C4-2B (cell line): ENCODE measurements at regions not wholly inside any gene's neighbourhood (a gene's known extent, or its start where the extent isn't known, plus 50 kb on each side); places are given as distances from the start of the nearest gene placed in this dataset.

Experiments used
- ZFX ChIP-seq: fragments of 450-650 bp; IDR thresholded peaks from 2 replicates; pipeline ENCODE4 v1.6.1; 2017
- TF ChIP-seq, protein P1 (sequence below): fragments of 450-650 bp; conservative IDR thresholded peaks from 2 replicates; pipeline ENCODE4 v1.5.1; 2017; ENCODE audit warnings: mild to moderate bottlenecking

DNA sequence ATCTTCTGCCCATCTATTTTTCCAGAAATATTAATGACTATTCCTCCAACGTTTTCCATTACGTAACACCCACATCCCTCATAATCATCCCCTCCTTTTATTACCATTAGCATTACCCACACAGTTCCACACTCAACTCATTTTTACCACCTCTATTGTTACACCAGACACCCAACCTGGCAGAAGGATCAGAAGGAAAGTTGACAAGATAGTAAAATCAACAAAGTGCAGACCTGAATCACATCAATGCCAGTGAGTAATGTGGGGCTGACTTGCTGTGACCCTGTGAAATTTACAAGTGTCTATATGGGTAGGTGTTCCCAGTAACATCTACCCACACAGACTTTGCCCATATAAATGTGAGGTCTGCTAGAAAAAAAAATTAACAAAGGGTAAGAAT is 568.2 kb downstream of the MAFB start:
- TF ChIP-seq, protein P1, sequence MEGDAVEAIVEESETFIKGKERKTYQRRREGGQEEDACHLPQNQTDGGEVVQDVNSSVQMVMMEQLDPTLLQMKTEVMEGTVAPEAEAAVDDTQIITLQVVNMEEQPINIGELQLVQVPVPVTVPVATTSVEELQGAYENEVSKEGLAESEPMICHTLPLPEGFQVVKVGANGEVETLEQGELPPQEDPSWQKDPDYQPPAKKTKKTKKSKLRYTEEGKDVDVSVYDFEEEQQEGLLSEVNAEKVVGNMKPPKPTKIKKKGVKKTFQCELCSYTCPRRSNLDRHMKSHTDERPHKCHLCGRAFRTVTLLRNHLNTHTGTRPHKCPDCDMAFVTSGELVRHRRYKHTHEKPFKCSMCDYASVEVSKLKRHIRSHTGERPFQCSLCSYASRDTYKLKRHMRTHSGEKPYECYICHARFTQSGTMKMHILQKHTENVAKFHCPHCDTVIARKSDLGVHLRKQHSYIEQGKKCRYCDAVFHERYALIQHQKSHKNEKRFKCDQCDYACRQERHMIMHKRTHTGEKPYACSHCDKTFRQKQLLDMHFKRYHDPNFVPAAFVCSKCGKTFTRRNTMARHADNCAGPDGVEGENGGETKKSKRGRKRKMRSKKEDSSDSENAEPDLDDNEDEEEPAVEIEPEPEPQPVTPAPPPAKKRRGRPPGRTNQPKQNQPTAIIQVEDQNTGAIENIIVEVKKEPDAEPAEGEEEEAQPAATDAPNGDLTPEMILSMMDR = no peak
- no peak for TF ChIP-seq ZFX
